Osteocyte (in vitro differentiated cells): ENCODE measurements at regions not wholly inside any gene's neighbourhood (a gene's known extent, or its start where the extent isn't known, plus 50 kb on each side); places are given as distances from the start of the nearest gene placed in this dataset.
"Not testable (repeated sequence)": the region's sequence is repeated elsewhere in the genome, so short reads cannot be mapped to it uniquely, and the experiment has no call there.

Experiments
- DNase-seq: peaks from one replicate; pipeline ENCODE4 v3.0.0; 2021; ENCODE audit warnings: mixed read lengths; ENCODE audit not compliant: unreplicated experiment; ENCODE audit errors: extremely low spot score
- H3K27ac Mint-ChIP-seq: one replicate; pipeline ENCODE4 v1.8.0; 2021; ENCODE audit warnings: mild to moderate bottlenecking, mixed read lengths; ENCODE audit not compliant: unreplicated experiment
- H3K27me3 Mint-ChIP-seq: one replicate; pipeline ENCODE4 v1.8.0; 2021; ENCODE audit warnings: mixed read lengths; ENCODE audit not compliant: unreplicated experiment
- H3K36me3 Mint-ChIP-seq: one replicate; pipeline ENCODE4 v1.8.0; 2021; ENCODE audit warnings: mixed read lengths; ENCODE audit not compliant: unreplicated experiment
- H3K4me1 Mint-ChIP-seq: one replicate; pipeline ENCODE4 v1.8.0; 2021; ENCODE audit warnings: mixed read lengths; ENCODE audit not compliant: unreplicated experiment
- H3K4me3 Mint-ChIP-seq: one replicate; pipeline ENCODE4 v1.8.0; 2021; ENCODE audit warnings: mild to moderate bottlenecking, moderate library complexity, mixed read lengths; ENCODE audit not compliant: unreplicated experiment
- H3K9me3 Mint-ChIP-seq: one replicate; pipeline ENCODE4 v1.8.0; 2021; ENCODE audit warnings: mixed read lengths; ENCODE audit not compliant: unreplicated experiment
- TF ChIP-seq, protein P1 (sequence below): fragments of 200-600 bp; sonication (generic); IDR thresholded peaks from 2 replicates; pipeline ENCODE4 v1.5.0; 2021; ENCODE audit warnings: antibody characterized with exemption, mild to moderate bottlenecking, moderate library complexity

GRCh38 chr5:60458666-60459065 lies 241.3 kb downstream of the DEPDC1B start:
- no peak for DNase-seq
- Mint-ChIP-seq H3K27ac (no peak overlapping the region), H3K36me3 (peaks cover 6% of the 10 kb centered on the region), H3K4me1 (peaks cover 22% of the 10 kb centered on the region), H3K27me3 (no peaks in the 10 kb centered on the region), H3K4me3 (no peak overlapping the region), H3K9me3 (no peaks in the 10 kb centered on the region)
- TF ChIP-seq, protein P1, sequence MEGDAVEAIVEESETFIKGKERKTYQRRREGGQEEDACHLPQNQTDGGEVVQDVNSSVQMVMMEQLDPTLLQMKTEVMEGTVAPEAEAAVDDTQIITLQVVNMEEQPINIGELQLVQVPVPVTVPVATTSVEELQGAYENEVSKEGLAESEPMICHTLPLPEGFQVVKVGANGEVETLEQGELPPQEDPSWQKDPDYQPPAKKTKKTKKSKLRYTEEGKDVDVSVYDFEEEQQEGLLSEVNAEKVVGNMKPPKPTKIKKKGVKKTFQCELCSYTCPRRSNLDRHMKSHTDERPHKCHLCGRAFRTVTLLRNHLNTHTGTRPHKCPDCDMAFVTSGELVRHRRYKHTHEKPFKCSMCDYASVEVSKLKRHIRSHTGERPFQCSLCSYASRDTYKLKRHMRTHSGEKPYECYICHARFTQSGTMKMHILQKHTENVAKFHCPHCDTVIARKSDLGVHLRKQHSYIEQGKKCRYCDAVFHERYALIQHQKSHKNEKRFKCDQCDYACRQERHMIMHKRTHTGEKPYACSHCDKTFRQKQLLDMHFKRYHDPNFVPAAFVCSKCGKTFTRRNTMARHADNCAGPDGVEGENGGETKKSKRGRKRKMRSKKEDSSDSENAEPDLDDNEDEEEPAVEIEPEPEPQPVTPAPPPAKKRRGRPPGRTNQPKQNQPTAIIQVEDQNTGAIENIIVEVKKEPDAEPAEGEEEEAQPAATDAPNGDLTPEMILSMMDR: no peak

GRCh38 chr5:60457233-60457632 lies 242.7 kb downstream of the DEPDC1B start:
- Mint-ChIP-seq H3K36me3 (peaks cover 6% of the 10 kb centered on the region), H3K9me3 (no peaks in the 10 kb centered on the region), H3K4me1 (peaks cover 7% of the 10 kb centered on the region), H3K27me3 (no peaks in the 10 kb centered on the region), H3K4me3 (no peak overlapping the region), H3K27ac (no peak overlapping the region)
- TF ChIP-seq, protein P1: no peak
- no peak for DNase-seq

DNA sequence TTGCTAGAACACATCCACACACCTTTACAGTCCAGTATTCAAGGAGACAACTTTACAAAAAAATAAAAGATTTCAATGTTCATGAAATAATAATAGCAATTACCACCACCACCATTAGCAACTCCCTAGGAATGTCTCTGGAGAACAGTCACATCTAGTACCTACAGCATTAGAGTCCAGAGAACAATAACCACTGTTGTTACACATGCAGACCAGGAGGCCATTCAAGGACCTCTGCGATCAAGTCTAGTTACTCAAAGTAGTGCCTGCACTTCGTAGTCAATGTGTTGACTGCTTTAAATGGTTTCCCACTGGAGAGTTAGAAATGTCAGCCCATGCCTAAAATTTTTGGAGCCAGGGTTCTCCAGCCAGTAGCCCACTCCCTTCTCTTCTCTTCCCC lies 244.4 kb downstream of the DEPDC1B start:
- Mint-ChIP-seq H3K4me3 (no peak overlapping the region), H3K4me1 (peaks cover 3% of the 10 kb centered on the region), H3K36me3 (peaks cover 4% of the 10 kb centered on the region), H3K27ac (no peak overlapping the region), H3K27me3 (no peaks in the 10 kb centered on the region), H3K9me3 (no peaks in the 10 kb centered on the region)
- TF ChIP-seq, protein P1: no peak
- no peak for DNase-seq

DNA sequence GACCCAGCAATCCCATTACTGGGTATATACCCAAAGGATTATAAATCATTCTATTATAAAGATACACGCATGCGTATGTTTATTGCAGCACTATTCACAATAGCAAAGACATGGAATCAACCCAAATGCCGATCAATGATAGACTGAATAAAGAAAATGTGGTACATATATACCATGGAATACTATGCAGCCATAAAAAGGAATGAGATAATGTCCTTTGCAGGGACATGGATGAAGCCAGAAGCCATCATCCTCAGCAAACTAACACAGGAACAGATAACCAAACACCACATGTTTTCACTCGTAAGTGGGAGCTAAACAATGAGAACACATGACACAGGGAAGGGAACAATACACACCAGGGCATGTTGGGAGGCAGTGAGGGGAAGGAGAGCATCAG lies 245.7 kb downstream of the DEPDC1B start:
- not testable (repeated sequence) for H3K4me1 Mint-ChIP-seq, DNase-seq, H3K36me3 Mint-ChIP-seq, H3K9me3 Mint-ChIP-seq, H3K27ac Mint-ChIP-seq, H3K27me3 Mint-ChIP-seq, H3K4me3 Mint-ChIP-seq

GRCh38 chr5:60453186-60453976 lies 246.6 kb downstream of the DEPDC1B start:
- H3K27ac Mint-ChIP-seq: no peak overlapping the region
- TF ChIP-seq, protein P1: no peak
- no peak for DNase-seq
- H3K36me3 Mint-ChIP-seq: no peaks in the 10 kb centered on the region
- peaks cover 5% of the 10 kb centered on the region for H3K4me1 Mint-ChIP-seq
- no peak overlapping the region for H3K4me3 Mint-ChIP-seq
- peaks cover 3% of the 10 kb centered on the region for H3K27me3 Mint-ChIP-seq
- no peaks in the 10 kb centered on the region for H3K9me3 Mint-ChIP-seq
